ENCODE measurements at regions not wholly inside any gene's neighbourhood (a gene's known extent, or its start where the extent isn't known, plus 50 kb on each side); places are given as distances from the start of the nearest gene placed in this dataset.

- Mint-ChIP-seq H3K9me3 (ENCODE audit: unreplicated experiment) (no peaks in the 10 kb centered on the region), H3K36me3 (ENCODE audit: insufficient read depth, unreplicated experiment) (no peaks in the 10 kb centered on the region), H3K4me1 (ENCODE audit: insufficient read depth, unreplicated experiment) (peaks cover 5% of the 10 kb centered on the region), H3K4me3 (ENCODE audit: unreplicated experiment) (peak overlapping the region; percentile 58), H3K27ac (ENCODE audit: low read depth, unreplicated experiment) (no peak overlapping the region), H3K27me3 (ENCODE audit: insufficient read depth, unreplicated experiment) (peaks cover 33% of the 10 kb centered on the region)
- CTCF ChIA-PET, result interaction anchor here (0.6 to 3.2 kb wide), 41 partner anchors 8 to 1513 kb away, joined by 3 to 48 read pairs (median 3); no protein-coding TSS in a partner anchor
- peak; percentile 79 for TF ChIP-seq CTCF (IDR thresholded peaks at IDR 0.05; ENCODE audit: unreplicated experiment)
- intact Hi-C loops (cut with micrococcal nuclease), result loop anchor here (1.0 to 5.0 kb wide), 5 partner anchors 400 to 1462 kb away; no protein-coding TSS in a partner anchor
- no TSS peak for BruUV-seq (replicated peaks)
- DNase-seq (ENCODE audit: unreplicated experiment), result peak; percentile 69
- POLR2A ChIA-PET, result interaction anchor here (0.7 kb wide), 1 partner anchor 728 kb away, joined by 3 read pairs; no protein-coding TSS in a partner anchor
These were observed 753.9 kb downstream of the OLFM4 start for GRCh38 chr13:53782488-53782961.

GRCh38 chr13:53783471-53783870 lies 754.9 kb downstream of the OLFM4 start:
- no TSS peak for BruUV-seq (replicated peaks)
- H3K4me1 Mint-ChIP-seq (ENCODE audit: insufficient read depth, unreplicated experiment), result peaks cover 5% of the 10 kb centered on the region
- H3K36me3 Mint-ChIP-seq (ENCODE audit: insufficient read depth, unreplicated experiment), result no peaks in the 10 kb centered on the region
- H3K9me3 Mint-ChIP-seq (ENCODE audit: unreplicated experiment), result no peaks in the 10 kb centered on the region
- H3K4me3 Mint-ChIP-seq (ENCODE audit: unreplicated experiment), result no peak overlapping the region
- DNase-seq (ENCODE audit: unreplicated experiment), result no peak
- POLR2A ChIA-PET, result no interaction called here
- no peak overlapping the region for H3K27ac Mint-ChIP-seq (ENCODE audit: low read depth, unreplicated experiment)
- peaks cover 23% of the 10 kb centered on the region for H3K27me3 Mint-ChIP-seq (ENCODE audit: insufficient read depth, unreplicated experiment)
- intact Hi-C loops (cut with micrococcal nuclease), result loop anchor here (2.0 to 5.0 kb wide), 3 partner anchors 399 to 1461 kb away; no protein-coding TSS in a partner anchor
- TF ChIP-seq CTCF (IDR thresholded peaks at IDR 0.05; ENCODE audit: unreplicated experiment), result no peak
- CTCF ChIA-PET, result interaction anchor here (0.6 to 3.2 kb wide), 10 partner anchors 20 to 1462 kb away, joined by 3 to 48 read pairs (median 4); no protein-coding TSS in a partner anchor

- ChIA-PET POLR2A (no interaction called here), CTCF (interaction anchor here (0.6 kb wide), 1 partner anchor 906 kb away, joined by 3 read pairs; no protein-coding TSS in a partner anchor)
- Mint-ChIP-seq H3K27me3 (ENCODE audit: insufficient read depth, unreplicated experiment) (peaks cover 13% of the 10 kb centered on the region), H3K27ac (ENCODE audit: low read depth, unreplicated experiment) (no peak overlapping the region), H3K36me3 (ENCODE audit: insufficient read depth, unreplicated experiment) (no peaks in the 10 kb centered on the region), H3K4me3 (ENCODE audit: unreplicated experiment) (no peak overlapping the region), H3K4me1 (ENCODE audit: insufficient read depth, unreplicated experiment) (no peaks in the 10 kb centered on the region), H3K9me3 (ENCODE audit: unreplicated experiment) (no peaks in the 10 kb centered on the region)
- no TSS peak for BruUV-seq (replicated peaks)
- intact Hi-C loops (cut with micrococcal nuclease), result no loop called here
- TF ChIP-seq CTCF (IDR thresholded peaks at IDR 0.05; ENCODE audit: unreplicated experiment), result no peak
- DNase-seq (ENCODE audit: unreplicated experiment), result no peak
These were observed 759.7 kb downstream of the OLFM4 start for GRCh38 chr13:53788286-53788685.

GRCh38 chr13:53800011-53800410 lies 771.4 kb downstream of the OLFM4 start:
- Mint-ChIP-seq H3K4me1 (ENCODE audit: insufficient read depth, unreplicated experiment) (no peaks in the 10 kb centered on the region), H3K4me3 (ENCODE audit: unreplicated experiment) (no peak overlapping the region), H3K9me3 (ENCODE audit: unreplicated experiment) (no peaks in the 10 kb centered on the region), H3K27ac (ENCODE audit: low read depth, unreplicated experiment) (no peak overlapping the region), H3K36me3 (ENCODE audit: insufficient read depth, unreplicated experiment) (no peaks in the 10 kb centered on the region), H3K27me3 (ENCODE audit: insufficient read depth, unreplicated experiment) (no peaks in the 10 kb centered on the region)
- BruUV-seq (replicated peaks), result no TSS peak
- ChIA-PET POLR2A (no interaction called here), CTCF (no interaction called here)
- intact Hi-C loops (cut with micrococcal nuclease), result no loop called here
- no peak for DNase-seq (ENCODE audit: unreplicated experiment)
- TF ChIP-seq CTCF (IDR thresholded peaks at IDR 0.05; ENCODE audit: unreplicated experiment), result no peak

Data from MCF 10A (cell line).